ENCODE measurements at regions not wholly inside any gene's neighbourhood (a gene's known extent, or its start where the extent isn't known, plus 50 kb on each side); places are given as distances from the start of the nearest gene placed in this dataset.
"Not testable (repeated sequence)": the region's sequence is repeated elsewhere in the genome, so short reads cannot be mapped to it uniquely, and the experiment has no call there.

DNA sequence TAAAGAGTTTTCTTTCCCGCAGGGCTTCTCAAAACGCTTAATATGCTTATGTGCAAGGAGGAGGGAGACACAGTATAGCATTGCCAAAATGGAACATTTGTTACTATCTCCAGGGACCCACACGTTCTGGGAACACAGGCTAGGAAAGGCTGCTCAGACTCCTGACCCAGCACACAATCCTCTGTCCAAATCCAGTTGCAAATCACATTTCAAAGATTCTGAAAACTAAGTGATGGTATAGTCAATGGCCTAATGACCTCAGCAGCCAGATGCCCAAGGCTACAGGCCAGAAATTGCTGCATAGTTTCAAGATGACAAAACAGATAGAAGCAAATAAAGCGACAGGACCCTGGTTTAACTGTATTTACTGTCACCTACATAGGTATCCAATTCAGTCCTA, 97.0 kb upstream of the GRIP1 start:
- no peak for DNase-seq

GRCh38 chr12:66776974-66777373, 98.1 kb upstream of the GRIP1 start:
- no peak for DNase-seq

GRCh38 chr12:66779466-66779865, 100.6 kb upstream of the GRIP1 start:
- no peak for DNase-seq

DNA sequence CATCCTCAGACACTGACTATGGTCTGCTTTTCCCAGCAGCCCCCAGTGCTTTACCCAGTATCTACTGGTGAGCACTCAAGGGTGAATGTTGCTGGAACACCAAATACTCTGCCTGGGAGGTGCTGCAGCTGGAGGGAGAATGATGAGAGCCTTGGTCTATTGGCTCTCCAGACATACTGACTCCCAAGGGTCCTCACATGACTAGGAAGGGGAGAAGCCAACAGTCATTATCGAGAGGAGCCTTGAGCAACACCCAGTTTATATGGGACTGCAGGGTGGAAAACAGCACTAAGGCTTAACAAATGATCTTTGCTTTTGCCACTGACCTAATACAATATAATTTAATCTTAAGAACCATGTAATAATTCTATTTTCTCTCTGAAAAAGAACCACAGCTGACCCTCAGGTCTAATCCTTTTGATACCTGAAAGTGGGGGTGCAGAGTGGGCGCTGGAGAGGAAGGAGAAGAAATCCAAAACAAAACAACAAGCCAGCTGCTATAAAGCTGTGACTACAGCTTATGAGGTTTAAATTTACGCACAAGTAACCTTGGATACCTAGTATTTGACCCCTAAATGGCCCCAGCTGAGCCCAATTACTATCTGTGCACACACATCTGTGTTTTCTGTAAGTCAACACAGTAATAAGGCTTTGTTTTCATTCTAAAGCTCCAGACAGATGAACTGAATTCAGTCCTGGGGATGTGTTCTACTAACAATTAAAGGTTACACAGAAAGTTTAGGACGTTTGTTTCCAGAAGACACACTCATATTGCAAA, 107.8 kb upstream of the GRIP1 start:
- no peak for DNase-seq

DNA sequence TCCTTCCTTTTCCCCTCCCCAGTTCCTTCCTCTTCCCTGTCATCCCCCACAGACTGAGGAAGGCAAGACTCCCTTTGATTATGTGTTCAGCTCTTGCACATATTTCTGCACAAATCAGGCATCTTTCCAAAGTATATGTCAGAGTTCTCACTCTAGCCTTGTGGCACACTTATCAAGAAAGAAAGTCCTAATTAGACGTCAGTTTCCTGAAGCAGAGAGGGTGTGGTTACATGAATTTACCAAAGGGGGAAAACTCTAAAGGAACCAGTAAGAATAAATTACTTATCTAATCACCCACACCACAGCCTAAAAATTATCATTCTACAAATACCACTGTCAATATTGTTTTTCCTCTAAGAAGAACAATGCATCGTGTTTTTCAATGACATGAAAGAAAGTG, 120.7 kb upstream of the GRIP1 start:
- DNase-seq, result no peak

DNA sequence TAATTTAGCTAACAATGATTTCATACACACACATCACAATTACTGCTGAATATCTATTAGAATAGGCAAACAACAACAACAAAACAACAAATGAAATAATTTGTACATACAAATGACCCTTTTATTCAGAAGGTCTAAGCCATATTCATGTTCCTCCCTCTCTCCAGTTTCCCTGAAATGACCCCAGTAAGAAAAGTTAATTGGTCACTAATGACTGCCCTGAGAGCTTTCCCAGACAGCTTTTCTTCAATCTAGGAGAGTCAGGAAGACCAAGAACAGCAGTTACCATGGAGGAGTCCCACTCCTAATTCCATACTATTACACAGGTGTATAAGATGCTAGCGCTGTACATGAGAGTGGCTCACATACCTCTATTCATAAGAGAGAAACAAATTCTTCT, 121.2 kb upstream of the GRIP1 start:
- DNase-seq, result no peak

DNA sequence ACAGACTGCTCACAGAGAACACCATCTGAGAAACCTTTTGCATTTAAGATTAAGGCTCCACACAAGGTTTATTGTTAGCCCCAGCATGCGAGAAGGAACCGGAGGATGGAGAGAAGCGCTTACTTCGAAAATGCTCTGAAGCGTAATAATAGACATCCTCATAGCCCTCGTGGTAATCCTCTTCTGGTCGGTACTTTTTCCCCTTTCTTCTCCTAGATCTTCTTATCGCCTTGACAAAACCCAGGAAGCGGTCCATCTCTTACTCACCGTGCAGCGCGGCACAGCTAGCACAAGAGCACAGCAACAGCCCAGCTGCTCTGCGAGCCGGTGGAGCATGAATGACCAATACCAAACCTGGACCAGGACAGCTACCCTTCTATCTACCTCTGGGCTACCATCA, 125.1 kb upstream of the GRIP1 start:
- DNase-seq, result peak; percentile 70

GRCh38 chr12:66804563-66804974, 125.7 kb upstream of the GRIP1 start:
- DNase-seq, result peak; percentile 82

- no peak for DNase-seq
These were observed 129.7 kb upstream of the GRIP1 start for GRCh38 chr12:66808606-66809005.

- no peak for DNase-seq
These were observed 134.4 kb upstream of the GRIP1 start for GRCh38 chr12:66813137-66813892.

DNA sequence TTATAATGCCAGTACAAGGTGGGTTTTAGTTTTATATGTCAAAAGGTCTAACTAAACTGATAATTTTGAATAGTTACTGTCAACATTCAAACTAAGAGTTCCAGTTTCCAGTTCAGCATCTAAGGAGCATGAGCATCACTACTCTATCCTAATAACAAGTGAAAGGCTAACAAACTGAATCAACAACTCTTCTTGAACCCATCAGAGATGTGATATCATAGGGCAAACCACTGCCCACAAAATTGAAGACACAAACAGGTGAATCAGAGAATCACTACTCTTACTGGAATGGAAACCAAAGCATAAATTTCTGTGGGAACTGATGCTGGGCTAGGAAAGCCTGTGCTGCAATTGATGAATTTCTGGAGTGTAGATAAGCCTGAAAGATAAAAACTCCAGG, 140.7 kb upstream of the GRIP1 start:
- no peak for DNase-seq

DNA sequence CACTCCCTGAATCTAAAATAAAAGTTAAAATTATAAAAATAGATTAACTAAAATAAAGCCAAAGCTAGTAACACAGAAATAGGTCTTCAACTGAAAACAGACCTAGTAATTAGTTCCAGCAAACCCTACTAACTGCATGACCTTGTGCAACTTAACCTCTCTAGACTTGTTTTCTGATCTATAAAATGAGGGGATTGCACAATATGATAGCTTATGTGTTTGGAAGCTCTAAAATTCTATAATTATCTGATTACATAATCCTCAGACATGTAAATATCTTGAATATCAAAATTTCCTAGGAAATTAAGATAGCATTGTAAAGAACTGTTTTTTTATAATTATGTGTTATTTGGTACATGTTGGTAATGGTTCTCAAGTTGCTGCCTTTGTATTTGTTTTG, 144.1 kb upstream of the GRIP1 start:
- DNase-seq, result no peak

- DNase-seq, result no peak
These were observed 145.1 kb upstream of the GRIP1 start for GRCh38 chr12:66823857-66824570.

- not testable (repeated sequence) for DNase-seq
These were observed 147.0 kb upstream of the GRIP1 start for GRCh38 chr12:66825921-66826320.

- no peak for DNase-seq
These were observed 150.9 kb upstream of the GRIP1 start for GRCh38 chr12:66829660-66830325.

GRCh38 chr12:66831495-66831894, 152.6 kb upstream of the GRIP1 start:
- no peak for DNase-seq

GRCh38 chr12:66832997-66833396, 154.1 kb upstream of the GRIP1 start:
- DNase-seq, result no peak

- peak; percentile 32 for DNase-seq
These were observed 157.9 kb upstream of the GRIP1 start for GRCh38 chr12:66836623-66837310.

GRCh38 chr12:66837311-66837627, 158.4 kb upstream of the GRIP1 start:
- peak; percentile 24 for DNase-seq

DNA sequence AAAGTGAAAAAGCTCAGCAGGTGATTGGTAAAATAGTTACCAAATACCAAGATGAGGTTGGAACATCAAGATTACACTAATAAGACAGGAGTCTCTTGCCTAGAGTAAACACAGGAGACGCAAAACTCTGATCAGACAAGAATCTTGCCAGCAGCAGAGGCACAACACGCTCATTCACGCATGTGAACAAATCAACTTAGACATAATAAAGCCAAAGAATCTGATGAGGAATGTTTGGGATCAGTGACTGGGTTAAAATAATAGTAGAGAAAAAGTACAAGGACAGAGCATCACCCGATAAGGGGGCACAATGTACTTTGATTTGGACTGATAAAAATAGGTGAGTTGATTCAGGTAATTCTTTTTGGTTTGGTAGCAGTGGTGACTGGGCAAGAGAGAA, 159.5 kb upstream of the GRIP1 start:
- peak; percentile 28 for DNase-seq

DNA sequence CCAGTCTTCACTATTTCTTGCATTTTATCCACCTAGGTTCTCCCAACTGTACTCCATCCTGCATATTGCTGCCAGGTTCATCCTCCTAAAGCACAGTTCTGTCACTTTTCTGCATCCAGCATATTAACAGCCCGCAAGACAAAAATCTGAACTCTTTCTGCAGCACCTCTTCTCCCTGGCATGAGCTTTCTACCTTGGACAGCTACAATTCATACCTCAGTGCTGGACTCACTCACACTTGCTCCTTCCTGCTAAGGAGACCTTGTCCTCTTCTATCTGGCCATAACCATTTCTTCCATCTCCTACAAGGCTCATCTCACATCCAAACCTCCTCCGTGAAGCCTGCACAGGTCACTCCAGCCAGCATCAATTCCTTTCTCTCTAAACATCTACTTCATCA, 170.1 kb upstream of the GRIP1 start:
- DNase-seq, result no peak

DNA sequence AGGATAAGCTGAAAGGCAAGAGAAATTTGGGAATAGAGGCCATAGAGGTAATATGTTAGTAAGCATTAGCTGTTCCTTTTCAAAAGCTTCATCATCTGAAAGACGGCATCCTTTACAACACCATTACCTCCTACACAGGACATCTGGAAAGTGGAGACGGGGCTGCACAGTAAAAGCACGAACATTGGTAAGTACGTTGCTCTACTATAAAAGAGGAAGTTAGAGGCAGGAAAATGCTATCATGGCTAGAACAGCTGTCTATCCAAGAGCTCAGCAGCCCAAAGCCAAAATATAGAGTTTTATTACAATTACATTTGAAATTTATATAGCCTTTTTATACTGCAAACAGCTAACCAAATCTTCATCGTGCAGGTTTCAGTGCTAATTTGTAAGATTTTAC, 172.3 kb upstream of the GRIP1 start:
- no peak for DNase-seq

DNA sequence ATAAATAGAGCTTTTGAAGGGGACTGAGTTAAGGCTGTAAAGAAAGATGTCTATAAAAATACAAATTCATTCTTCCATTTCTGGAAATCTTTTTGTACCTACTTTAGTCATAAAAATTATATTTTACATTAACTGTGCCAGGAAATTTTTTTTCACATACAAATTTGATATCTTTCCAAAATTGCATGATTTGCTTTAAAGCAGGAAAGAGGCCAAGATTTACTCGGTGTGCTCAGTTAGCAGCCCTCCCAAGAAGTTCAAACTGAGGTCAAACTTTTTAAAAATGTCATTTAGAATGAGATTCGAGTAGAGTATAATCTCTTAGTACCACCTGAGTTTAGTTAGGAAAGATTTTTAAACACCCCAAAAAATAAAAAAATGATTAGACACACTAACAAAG, 173.2 kb upstream of the GRIP1 start:
- DNase-seq, result no peak
